Esophagus muscularis mucosa (tissue), 4 donors: ENCODE measurements at regions not wholly inside any gene's neighbourhood (a gene's known extent, or its start where the extent isn't known, plus 50 kb on each side); places are given as distances from the start of the nearest gene placed in this dataset.

Experiments used
- DNase-seq: peaks from one replicate; pipeline ENCODE4 v3.0.0-alpha.2; 2017; ENCODE audit errors: extremely low spot score
- H3K27ac ChIP-seq, 4 donors: fragments of 200-600 bp; sonication (generic); replicated peaks in 1 of 4; 1 replicate in 3 of 4; 2 replicates in 1 of 4; pipeline ENCODE4 v1.5.1; 2016 to 2019; ENCODE audit warnings: mild to moderate bottlenecking in 1 of 4
- H3K27me3 ChIP-seq, 4 donors: fragments of 200-600 bp; sonication (generic); one replicate each; pipeline versions ENCODE4 v1.5.1 to v1.6.0; 2016 to 2019
- H3K36me3 ChIP-seq, 4 donors: fragments of 200-600 bp; sonication (generic); one replicate each; pipeline ENCODE4 v1.5.1; 2016 to 2019
- H3K4me1 ChIP-seq, 4 donors: fragments of 200-600 bp; sonication (generic); one replicate each; pipeline ENCODE4 v1.5.1; 2016 to 2019
- H3K4me3 ChIP-seq, 4 donors: fragments of 200-600 bp; sonication (generic); 1 replicate in 2 of 4; 2 replicates in 2 of 4; pipeline ENCODE4 v1.5.1; 2016 to 2019; ENCODE audit warnings: mild to moderate bottlenecking in 4 of 4, moderate library complexity in 1 of 4
- H3K9me3 ChIP-seq, 4 donors: fragments of 200-600 bp; sonication (generic); 1 replicate in 3 of 4; 2 replicates in 1 of 4; pipeline ENCODE4 v1.5.1; 2016 to 2019
- EP300 ChIP-seq: sonication (generic); formaldehyde crosslinking; IDR thresholded peaks from one replicate; pipeline ENCODE4 v1.6.1; 2017; ENCODE audit warnings: antibody characterized with exemption
- POLR2A ChIP-seq: fragments of 450-650 bp; IDR thresholded peaks from one replicate; pipeline ENCODE4 v1.6.1; 2017; ENCODE audit warnings: antibody characterized with exemption, moderate library complexity, mild to moderate bottlenecking, low read depth
- POLR2AphosphoS5 ChIP-seq, 2 donors: sonication (generic); formaldehyde crosslinking; IDR thresholded peaks; one replicate each; pipeline ENCODE4 v1.6.1; 2017; ENCODE audit warnings: antibody characterized with exemption in 2 of 2
- WGBS: methylation state at CpG from one replicate; pipeline ENCODE4 v1.1.5; 2018; 5-methylcytosine and 5-hydroxymethylcytosine counted together
- intact Hi-C: fragments of 100-400 bp; cut with DNase I; formaldehyde crosslinking; loops from one replicate; pipeline ENCODE4 v1.15.1; 2023
- TF ChIP-seq, protein P1 (sequence below), 3 experiments: fragments of 200-600 bp in 2 of 3; fragments of 450-650 bp in 1 of 3; sonication (generic) in 2 of 3; IDR thresholded peaks; one replicate each; pipeline ENCODE4 v1.5.1; 2017 to 2019; ENCODE audit warnings: antibody characterized with exemption in 3 of 3, mild to moderate bottlenecking in 2 of 3, moderate library complexity in 1 of 3

- TF ChIP-seq POLR2A (no peak), EP300 (no peak), POLR2AphosphoS5 (IDR thresholded peaks at IDR 0.05) (no peak)
- TF ChIP-seq, protein P1, sequence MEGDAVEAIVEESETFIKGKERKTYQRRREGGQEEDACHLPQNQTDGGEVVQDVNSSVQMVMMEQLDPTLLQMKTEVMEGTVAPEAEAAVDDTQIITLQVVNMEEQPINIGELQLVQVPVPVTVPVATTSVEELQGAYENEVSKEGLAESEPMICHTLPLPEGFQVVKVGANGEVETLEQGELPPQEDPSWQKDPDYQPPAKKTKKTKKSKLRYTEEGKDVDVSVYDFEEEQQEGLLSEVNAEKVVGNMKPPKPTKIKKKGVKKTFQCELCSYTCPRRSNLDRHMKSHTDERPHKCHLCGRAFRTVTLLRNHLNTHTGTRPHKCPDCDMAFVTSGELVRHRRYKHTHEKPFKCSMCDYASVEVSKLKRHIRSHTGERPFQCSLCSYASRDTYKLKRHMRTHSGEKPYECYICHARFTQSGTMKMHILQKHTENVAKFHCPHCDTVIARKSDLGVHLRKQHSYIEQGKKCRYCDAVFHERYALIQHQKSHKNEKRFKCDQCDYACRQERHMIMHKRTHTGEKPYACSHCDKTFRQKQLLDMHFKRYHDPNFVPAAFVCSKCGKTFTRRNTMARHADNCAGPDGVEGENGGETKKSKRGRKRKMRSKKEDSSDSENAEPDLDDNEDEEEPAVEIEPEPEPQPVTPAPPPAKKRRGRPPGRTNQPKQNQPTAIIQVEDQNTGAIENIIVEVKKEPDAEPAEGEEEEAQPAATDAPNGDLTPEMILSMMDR (IDR thresholded peaks at IDR 0.05) = no peak
- H3K27ac ChIP-seq = no peak overlapping the region
- no peaks in the 10 kb centered on the region for H3K27me3 ChIP-seq
- WGBS = 89% methylated on average over 2 of the region's 2 CpGs
- no peaks in the 10 kb centered on the region for H3K4me1 ChIP-seq
- no peak overlapping the region for H3K4me3 ChIP-seq
- intact Hi-C loops = no loop called here
- no peak for DNase-seq
- H3K36me3 ChIP-seq = no peaks in the 10 kb centered on the region
- H3K9me3 ChIP-seq = no peaks in the 10 kb centered on the region
These were observed 343.8 kb upstream of the CHD1 start for GRCh38 chr5:99272576-99272975.

GRCh38 chr5:99258819-99259218 is 330.0 kb upstream of the CHD1 start:
- no peak for DNase-seq
- Histone ChIP-seq H3K4me1 (no peaks in the 10 kb centered on the region), H3K4me3 (no peak overlapping the region), H3K9me3 (peaks cover 0 to 27% (median 19%) of the 10 kb centered on the region in 4 donors), H3K27ac (no peak overlapping the region), H3K36me3 (no peaks in the 10 kb centered on the region), H3K27me3 (no peaks in the 10 kb centered on the region)
- intact Hi-C loops = no loop called here
- 52% methylated on average over 2 of the region's 2 CpGs for WGBS
- TF ChIP-seq, protein P1 (IDR thresholded peaks at IDR 0.05) = no peak
- no peak for TF ChIP-seq POLR2A
- no peak for TF ChIP-seq EP300
- TF ChIP-seq POLR2AphosphoS5 (IDR thresholded peaks at IDR 0.05) = no peak

- Histone ChIP-seq H3K27me3 (no peaks in the 10 kb centered on the region), H3K9me3 (no peaks in the 10 kb centered on the region), H3K4me3 (no peak overlapping the region), H3K27ac (no peak overlapping the region), H3K4me1 (no peaks in the 10 kb centered on the region), H3K36me3 (no peaks in the 10 kb centered on the region)
- WGBS = 72% methylated on average over 2 of the region's 2 CpGs
- TF ChIP-seq, protein P1 (IDR thresholded peaks at IDR 0.05) = no peak
- TF ChIP-seq EP300 (no peak), POLR2AphosphoS5 (IDR thresholded peaks at IDR 0.05) (no peak), POLR2A (no peak)
- intact Hi-C loops = no loop called here
- DNase-seq = no peak
These were observed 319.3 kb upstream of the CHD1 start for GRCh38 chr5:99248066-99248465.

GRCh38 chr5:99247346-99247745 is 318.5 kb upstream of the CHD1 start:
- H3K4me1 ChIP-seq = no peaks in the 10 kb centered on the region
- WGBS = 66% methylated on average over 4 of the region's 4 CpGs
- no peak overlapping the region for H3K27ac ChIP-seq
- H3K9me3 ChIP-seq = no peaks in the 10 kb centered on the region
- no peak overlapping the region for H3K4me3 ChIP-seq
- no peaks in the 10 kb centered on the region for H3K36me3 ChIP-seq
- no peak for DNase-seq
- intact Hi-C loops = no loop called here
- TF ChIP-seq EP300 = no peak
- TF ChIP-seq POLR2AphosphoS5 (IDR thresholded peaks at IDR 0.05) = no peak
- no peak for TF ChIP-seq POLR2A
- TF ChIP-seq, protein P1 (IDR thresholded peaks at IDR 0.05) = no peak
- H3K27me3 ChIP-seq = no peaks in the 10 kb centered on the region

DNA sequence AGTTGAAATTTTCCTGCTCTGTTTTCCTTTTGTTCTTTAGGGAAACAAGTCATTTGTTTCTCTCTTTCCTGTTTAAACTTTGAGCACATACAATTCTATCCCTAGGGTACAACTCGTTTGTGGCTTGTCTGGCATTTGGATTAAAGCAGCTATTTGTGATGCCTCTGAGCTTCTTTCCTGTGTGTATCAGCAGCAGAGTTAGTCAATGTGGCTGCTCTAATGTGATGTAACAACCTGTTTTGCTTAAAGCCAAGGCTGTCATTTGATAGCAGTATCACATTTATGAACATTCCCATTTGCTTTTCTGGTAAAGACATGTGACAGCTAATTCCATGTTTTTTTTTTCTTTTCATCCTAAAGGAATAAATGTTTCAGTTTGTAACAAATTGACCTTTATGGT is 314.3 kb upstream of the CHD1 start:
- Histone ChIP-seq H3K36me3 (no peaks in the 10 kb centered on the region), H3K27me3 (no peaks in the 10 kb centered on the region), H3K27ac (no peak overlapping the region), H3K4me1 (no peaks in the 10 kb centered on the region), H3K4me3 (no peak overlapping the region), H3K9me3 (no peaks in the 10 kb centered on the region)
- DNase-seq = no peak
- TF ChIP-seq POLR2AphosphoS5 (IDR thresholded peaks at IDR 0.05) (no peak), EP300 (no peak), POLR2A (no peak)
- TF ChIP-seq, protein P1 (IDR thresholded peaks at IDR 0.05) = no peak
- intact Hi-C loops = no loop called here
- 24% methylated on average over 1 of the region's 1 CpG for WGBS
